Medulla oblongata (tissue), 1 donor: ENCODE measurements at regions not wholly inside any gene's neighbourhood (a gene's known extent, or its start where the extent isn't known, plus 50 kb on each side); places are given as distances from the start of the nearest gene placed in this dataset.

Experiments used
- DNase-seq: peaks from one replicate; pipeline ENCODE4 v3.0.0-alpha.2; 2015; ENCODE audit errors: extremely low spot score

- DNase-seq = no peak
Measured at GRCh38 chr10:128281861-128282260, 155.6 kb upstream of the MKI67 start.

- no peak for DNase-seq
Measured at GRCh38 chr10:128286141-128286761, 160.0 kb upstream of the MKI67 start.

- DNase-seq = no peak
Measured at GRCh38 chr10:128286762-128287500, 160.7 kb upstream of the MKI67 start.

- DNase-seq = peak; percentile 40
Measured at GRCh38 chr10:128287921-128288320, 161.7 kb upstream of the MKI67 start.

- no peak for DNase-seq
Measured at GRCh38 chr10:128289621-128290020, 163.4 kb upstream of the MKI67 start.

GRCh38 chr10:128295003-128295402 lies 168.8 kb upstream of the MKI67 start:
- DNase-seq = no peak

GRCh38 chr10:128296253-128297007 lies 170.2 kb upstream of the MKI67 start:
- DNase-seq = no peak

GRCh38 chr10:128297709-128298378 lies 171.6 kb upstream of the MKI67 start:
- no peak for DNase-seq

- no peak for DNase-seq
Measured at GRCh38 chr10:128298587-128298986, 172.4 kb upstream of the MKI67 start.

- no peak for DNase-seq
Measured at GRCh38 chr10:128300290-128300824, 174.1 kb upstream of the MKI67 start.

- no peak for DNase-seq
Measured at GRCh38 chr10:128301051-128301450, 174.8 kb upstream of the MKI67 start.

GRCh38 chr10:128302808-128303207 lies 176.6 kb upstream of the MKI67 start:
- DNase-seq = no peak

GRCh38 chr10:128304271-128304670 lies 178.0 kb upstream of the MKI67 start:
- no peak for DNase-seq

- DNase-seq = no peak
Measured at GRCh38 chr10:128305601-128306345, 179.6 kb upstream of the MKI67 start.

GRCh38 chr10:128306535-128306934 lies 180.3 kb upstream of the MKI67 start:
- DNase-seq = no peak

- DNase-seq = no peak
Measured at GRCh38 chr10:128306966-128307365, 180.7 kb upstream of the MKI67 start.

- DNase-seq = no peak
Measured at GRCh38 chr10:128307820-128308219, 181.6 kb upstream of the MKI67 start.

- DNase-seq = no peak
Measured at GRCh38 chr10:128310971-128311658, 184.9 kb upstream of the MKI67 start.

GRCh38 chr10:128312250-128312649 lies 186.0 kb upstream of the MKI67 start:
- DNase-seq = no peak

- DNase-seq = no peak
Measured at GRCh38 chr10:128314686-128315085, 188.5 kb upstream of the MKI67 start.
